ENCODE measurements at regions not wholly inside any gene's neighbourhood (a gene's known extent, or its start where the extent isn't known, plus 50 kb on each side); places are given as distances from the start of the nearest gene placed in this dataset.
"Not testable (repeated sequence)": the region's sequence is repeated elsewhere in the genome, so short reads cannot be mapped to it uniquely, and the experiment has no call there.

DNA sequence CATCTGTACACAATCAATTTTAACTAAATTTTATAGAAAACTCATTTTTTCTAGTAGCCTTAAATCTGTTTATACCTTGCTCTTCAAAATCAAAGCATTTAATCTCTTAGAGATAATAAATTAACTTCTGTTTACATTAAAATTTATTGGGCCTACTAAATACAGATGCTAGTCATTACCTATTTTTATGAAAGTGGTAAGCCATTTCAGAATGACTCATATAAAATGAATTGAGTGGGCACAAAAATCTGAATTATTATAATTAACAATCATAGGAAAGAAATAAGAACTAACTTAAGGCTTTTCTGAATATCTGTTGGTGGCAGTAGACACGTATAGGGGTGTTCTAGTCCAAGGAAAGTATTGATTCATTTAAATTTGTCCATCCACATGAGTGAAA lies 157.9 kb downstream of the KCNJ2 start:
- no peak for DNase-seq

DNA sequence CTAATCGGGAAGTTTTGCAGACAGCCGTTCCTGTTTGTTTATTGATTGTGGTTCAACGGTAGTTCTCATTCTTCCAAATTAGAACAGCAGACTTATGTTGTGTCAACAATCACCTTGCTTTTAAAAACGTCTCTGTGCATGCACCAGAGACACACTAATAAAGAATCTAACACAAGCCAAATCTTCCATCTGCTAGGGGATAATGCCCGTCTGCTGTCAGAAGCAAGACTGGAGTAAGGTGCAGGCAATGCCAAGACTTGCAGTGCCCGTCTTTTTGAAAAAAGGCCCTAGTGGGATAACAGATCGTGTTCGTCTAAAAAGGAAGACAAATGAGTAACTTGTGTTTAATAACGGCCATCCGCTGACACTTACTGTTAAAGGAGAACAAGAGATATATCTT lies 158.4 kb downstream of the KCNJ2 start:
- DNase-seq = no peak

DNA sequence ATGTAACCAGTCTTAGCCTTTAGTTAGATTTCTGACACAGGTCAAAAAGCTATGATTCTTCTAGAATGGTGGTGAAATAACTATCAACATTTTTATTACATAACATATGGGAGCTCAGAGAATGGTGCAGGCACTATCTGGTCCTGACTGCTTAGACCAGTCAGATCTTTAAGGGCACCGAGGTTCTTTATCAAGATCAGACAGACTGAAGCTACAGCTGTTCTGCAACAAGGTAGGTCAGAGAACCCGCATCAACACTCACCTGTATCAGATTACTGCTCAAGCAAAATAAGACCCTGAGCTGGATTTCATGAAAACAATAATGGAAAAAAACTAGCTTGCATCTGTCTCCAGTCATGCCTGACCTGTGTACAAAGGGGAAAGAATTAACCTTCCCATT lies 160.4 kb downstream of the KCNJ2 start:
- DNase-seq = no peak

DNA sequence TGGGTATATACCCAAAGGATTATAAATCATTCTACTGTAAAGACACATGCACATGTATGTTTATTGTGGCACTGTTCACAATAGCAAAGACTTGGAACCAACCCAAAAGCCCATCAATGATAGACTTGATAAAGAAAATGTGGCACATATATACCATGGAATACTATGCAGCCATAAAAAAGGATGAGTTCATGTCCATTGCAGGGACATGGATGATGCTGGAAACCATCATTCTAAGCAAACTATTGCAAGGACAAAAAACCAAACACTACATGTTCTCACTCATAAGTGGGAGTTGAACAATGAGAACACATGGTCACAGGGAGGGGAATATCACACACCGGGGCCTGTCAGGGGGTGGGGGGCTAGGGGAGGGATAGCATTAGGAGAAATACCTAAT lies 161.7 kb downstream of the KCNJ2 start:
- DNase-seq = not testable (repeated sequence)

DNA sequence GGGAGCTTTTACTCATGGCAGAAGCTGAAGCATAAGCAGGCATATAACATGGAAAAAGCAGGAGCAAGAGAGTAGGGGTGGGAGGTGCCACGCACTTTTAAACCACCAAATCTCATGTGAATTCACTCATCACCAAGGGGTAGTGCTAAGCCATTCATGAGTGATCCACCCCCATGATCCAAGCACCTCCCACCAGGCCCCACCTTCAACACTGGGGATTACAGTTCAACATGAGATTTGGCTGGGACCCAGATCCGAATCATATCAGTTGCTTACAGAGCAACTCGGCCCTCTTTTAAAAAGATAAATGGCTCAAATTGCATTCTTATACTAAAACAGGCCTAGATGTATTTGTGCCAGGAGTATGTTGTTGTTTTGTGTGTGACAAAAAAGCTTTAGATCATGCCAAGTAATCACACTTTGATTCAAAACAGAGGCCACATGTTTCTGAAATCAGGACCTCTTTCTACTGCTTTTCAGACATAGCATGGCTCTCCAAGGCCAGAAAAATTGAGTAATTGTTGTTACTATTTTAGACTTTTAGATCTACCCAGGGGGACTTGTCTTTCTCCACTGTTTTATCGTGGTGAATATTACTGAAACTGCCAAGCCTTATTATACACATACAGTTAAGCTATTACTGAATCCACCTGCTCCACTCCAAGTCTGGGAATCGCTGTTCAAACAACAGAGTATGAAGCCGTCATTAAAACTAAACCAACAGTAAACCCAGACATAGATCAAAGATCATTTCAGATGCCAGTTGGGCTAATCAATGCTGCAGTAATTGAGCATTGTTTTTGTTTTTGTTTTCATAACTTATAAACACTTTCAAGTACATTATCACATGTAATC lies 163.3 kb downstream of the KCNJ2 start:
- DNase-seq = no peak

DNA sequence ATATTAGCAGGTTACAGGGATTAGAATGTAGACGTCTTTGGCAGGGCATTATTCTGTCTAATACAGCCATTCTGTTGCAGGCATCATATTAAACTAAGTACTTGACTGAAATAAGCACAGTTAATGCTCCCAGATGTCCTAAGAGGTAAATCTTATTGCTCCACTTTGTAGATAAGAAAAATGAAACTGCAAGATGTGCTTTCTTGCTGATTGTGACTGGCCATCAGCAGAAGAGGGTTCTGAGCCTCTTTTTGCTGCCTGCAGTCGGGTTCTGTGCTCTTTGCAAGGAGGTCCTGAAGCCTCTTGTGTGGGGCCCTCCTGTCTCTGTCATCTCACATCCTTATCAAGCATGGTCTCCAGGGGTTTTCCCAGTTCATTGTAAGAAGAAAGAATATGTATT lies 167.1 kb downstream of the KCNJ2 start:
- no peak for DNase-seq

DNA sequence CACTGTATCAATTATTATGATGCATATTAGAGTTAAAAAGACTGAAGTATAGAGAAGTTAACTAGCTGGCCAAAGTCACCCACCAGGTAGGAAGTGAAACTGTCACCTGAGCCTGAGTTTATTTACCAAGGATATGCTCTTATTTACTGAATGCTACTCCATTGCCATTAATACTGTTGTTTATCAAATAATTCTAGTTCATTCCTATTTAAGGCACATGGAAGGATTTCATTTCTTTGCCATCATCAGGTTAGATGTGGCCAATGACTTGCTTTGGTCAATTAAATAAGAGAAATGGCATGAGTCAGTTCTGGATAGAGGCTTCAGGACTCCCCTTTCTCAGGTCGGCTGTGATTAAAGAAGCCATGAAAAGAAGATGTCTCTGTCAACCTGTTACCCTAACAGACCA lies 169.6 kb downstream of the KCNJ2 start:
- DNase-seq = no peak

DNA sequence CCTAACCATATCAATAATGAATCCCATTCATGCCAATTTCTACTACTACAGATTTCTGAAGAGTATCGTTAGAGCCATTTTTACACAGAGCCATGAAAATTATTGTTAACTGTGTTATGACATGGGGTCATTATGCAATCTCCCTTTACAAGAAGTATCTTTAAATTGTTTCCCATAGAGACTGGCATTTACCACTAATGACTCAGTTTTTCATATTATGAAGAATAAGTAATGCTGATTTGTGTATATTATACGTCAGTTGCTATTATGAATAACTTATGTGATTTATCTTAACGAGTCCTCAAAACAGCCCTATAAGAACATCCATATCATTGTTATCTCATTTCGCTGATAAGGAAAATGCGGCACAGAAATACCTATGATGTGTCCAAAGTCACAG lies 173.8 kb downstream of the KCNJ2 start:
- no peak for DNase-seq

DNA sequence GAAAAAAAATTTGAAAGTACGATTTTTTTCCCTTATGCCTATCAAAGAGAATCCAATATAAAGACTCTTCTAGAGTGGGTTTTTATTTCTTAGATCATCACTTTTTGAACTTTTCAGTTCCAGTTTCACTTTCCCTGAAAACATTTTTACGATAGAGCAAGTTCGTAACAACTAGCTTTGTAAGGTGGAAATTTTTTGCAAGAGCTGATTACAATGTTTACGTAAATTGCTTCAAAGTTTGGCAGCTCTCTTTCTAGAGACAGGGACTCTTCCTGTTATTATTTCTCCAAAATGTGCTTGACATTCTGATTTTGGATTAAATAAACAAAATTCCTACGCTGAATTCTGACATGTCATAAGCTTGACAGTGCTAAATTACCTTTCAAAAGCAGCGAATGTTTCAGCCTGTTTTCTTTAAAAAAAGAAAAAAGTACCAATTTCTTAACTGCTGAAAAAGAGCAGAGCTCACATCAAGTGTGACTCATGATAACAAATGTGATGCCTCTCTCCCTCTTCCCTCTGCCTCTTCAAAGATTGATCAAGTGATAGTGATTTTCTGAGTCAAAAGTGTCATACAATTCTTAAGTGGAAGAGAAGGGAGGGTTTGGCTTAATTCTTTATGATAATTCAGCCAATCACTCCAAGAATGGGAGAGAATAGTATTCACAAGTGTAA lies 175.2 kb downstream of the KCNJ2 start:
- DNase-seq = no peak

DNA sequence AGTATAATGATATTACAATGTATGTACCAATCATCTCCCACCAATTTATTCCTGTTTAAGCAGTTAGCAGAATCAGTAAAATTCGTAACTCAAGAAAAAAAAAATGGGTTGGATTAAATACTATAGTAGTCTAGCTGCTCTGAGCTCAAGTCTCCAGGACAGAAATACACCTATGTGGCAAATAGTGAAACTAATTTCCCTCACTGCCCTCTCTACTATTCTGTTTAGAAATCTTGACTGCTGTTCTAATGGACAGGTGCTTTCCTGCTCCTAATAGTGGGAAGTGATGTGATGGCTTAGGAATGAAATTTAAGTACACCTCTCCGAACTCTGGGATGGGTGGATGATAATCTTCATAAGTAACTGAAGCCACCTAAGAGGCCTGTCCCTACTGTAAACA lies 175.7 kb downstream of the KCNJ2 start:
- no peak for DNase-seq

DNA sequence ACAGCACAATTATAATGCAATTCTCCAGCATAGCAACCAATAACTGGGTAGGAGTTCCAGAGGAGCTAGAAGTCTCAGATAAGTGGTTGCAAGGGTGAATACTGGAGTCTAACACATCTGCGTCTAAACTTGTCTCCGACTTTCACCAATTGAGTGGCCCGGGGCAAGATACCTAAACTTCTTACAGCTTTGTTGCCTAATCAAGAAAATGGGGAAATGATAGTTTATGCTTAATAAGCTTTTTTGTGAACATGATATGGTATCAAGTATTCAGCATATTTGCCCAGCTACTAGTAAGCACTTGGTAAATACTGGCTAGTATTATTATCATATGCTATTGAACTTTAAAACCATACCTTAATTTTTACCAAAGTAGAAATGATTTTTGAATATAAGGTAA lies 183.5 kb downstream of the KCNJ2 start:
- no peak for DNase-seq

DNA sequence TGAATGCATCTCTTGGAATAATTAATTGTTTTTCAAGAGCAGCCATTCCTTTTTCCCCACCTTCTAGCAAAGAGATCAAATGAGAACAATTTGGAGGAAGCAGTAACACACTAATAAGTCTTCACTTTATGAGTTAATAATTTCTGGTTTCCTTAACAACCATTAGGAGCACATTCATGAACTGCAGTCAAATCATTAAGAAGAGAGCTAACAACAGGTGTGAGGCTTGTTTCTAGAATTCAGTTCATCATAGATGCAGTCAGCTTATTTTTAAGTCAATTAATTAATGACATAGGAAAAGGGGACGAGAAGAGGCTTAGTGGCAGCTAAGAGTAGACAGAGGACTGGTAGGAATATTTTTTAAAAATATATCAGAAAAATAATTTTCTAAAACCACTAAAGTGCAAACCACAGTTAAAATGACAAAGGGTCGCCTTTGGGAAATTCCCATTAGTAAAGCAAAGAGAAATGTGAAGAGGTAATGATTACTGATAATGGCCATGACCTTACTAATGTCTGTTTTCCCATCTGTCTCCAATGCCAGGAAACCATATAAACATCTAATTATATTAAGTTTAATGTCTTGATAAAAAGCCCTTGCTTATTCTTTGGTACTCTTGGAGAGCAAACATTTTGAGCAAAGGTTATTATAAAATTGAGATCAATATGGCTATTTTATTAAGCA lies 184.2 kb downstream of the KCNJ2 start:
- no peak for DNase-seq

DNA sequence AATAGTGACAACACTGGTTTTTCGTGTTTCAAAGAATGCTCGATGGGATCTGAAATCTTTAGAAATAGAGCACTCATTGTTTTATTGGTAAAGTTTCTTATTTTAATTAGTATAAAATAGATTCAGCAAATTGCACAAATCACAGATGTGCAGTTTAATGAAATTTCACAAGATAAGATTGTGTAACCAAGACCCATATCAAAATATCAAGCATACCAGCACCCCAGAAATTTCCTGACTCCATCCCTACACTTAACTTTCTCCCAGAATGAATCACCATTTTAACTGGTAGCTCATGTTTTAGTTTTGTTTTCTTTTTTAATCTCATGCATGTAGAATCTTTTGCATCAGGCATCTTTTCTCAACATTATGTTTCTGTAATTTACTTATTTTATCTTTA lies 185.9 kb downstream of the KCNJ2 start:
- DNase-seq = no peak

DNA sequence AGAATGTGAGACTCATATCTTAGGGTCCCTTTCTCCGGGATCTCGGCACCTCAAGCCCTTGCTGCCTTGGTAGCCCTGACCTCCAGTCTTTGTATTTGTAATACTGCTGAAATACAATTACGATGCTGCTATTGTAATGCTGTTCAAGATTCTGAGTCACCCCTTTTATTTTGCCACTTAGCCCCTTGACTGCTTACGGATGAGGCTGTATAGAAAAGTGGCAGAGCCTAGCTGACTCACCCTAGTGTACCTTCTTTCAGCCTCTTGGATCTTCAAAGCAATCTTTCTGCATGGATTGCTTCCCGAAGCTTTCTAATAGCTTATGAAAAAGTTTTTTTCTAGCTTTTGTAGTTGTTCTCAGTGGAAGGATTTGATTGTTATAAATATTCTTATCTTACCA lies 187.9 kb downstream of the KCNJ2 start:
- no peak for DNase-seq

DNA sequence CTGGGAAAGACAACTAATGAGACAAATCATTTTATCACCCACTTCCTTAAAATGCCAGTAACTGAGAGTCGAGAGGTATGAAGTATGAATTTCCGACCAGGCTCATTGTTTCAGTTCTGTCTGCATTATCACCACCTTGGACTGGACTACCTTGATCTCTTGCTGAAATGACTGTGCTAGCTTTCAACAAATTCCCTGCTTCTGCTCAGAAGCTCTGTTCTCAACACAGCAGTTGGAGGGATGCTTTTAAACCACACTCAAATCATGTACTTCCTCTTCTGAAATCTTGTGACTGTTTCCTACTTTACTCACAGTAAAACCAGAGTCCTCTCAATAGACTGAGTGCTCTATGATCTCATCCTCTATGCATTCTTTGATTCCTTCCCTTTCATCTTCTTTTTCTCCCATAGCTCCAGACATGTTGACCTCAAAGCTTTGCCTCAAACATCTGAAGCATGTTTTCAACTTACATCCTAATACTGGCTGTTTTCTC lies 195.8 kb downstream of the KCNJ2 start:
- no peak for DNase-seq

DNA sequence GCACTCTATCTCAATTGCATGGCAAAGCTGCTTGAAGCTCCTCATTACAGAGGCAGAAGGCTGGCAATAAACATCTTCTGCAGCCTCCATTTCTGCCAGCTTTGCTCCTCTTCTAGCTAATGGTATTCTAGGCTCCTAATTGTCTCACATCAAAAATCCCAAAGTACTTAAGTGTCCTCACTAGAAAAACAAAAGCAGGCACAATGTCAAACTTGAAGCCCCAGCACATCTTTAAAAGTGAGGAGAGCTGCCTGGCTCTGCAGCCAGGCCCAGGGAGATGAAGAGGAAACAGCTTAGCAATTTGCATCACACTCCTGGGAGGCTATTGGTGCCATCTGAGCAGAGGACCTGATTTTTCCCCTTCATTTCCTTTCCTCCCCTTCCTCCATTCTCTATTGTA lies 197.1 kb downstream of the KCNJ2 start:
- DNase-seq = no peak

DNA sequence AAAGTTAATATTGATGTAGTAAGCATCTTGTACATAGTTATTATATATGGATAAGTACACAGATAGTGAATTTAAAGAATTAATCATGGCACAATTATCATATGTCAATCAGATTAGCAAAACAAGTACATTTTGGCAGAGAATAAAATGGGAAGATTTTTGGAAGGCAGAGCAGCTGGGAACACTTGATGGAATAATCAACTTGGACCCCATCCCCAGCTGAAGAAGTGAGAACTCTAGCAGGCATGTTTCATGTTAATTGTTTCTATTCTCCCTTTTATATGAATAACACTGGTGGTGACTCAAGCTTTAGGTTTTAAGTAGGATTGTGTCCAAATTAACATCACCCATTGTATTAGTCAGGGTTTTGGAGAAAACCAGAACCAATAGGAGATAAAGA lies 198.7 kb downstream of the KCNJ2 start:
- no peak for DNase-seq

DNA sequence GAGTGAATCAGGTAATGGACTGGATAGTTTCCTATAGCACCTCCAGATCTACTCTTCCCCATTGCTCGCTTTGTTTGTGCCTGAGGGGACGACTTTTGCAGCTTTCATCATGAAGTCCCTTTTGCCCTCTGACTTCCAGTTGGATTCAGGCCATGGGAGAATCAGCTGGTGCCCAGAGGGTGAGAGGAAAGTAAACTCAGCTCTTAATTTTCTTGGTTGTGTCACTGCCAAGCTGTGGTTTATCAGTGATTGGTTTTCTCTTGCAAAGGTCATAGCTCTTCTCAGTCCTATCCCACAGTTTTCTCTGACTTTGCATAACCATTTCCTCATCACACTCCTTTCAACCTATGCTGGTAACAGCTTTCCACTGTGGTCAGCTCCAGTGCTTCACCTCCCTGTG lies 200.1 kb downstream of the KCNJ2 start:
- no peak for DNase-seq

DNA sequence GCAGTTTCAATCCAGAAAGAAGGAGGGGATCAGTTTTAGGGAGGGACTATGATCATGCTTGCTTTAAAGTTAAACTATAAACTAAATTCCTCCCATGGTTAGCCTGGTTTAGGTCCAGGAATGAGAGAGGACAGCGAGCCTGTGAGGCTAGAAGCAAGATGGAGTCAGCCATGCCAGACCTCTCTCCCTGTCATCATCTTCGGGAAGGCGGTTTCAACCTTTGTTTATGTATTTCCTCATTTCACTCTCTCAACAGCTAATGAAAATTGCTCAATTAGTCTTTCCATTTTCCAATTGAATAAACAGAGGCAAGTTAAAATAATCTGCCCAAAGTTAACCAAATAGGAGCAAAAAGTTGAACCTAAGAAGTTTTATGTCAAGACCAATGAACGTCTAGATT lies 201.5 kb downstream of the KCNJ2 start:
- no peak for DNase-seq

DNA sequence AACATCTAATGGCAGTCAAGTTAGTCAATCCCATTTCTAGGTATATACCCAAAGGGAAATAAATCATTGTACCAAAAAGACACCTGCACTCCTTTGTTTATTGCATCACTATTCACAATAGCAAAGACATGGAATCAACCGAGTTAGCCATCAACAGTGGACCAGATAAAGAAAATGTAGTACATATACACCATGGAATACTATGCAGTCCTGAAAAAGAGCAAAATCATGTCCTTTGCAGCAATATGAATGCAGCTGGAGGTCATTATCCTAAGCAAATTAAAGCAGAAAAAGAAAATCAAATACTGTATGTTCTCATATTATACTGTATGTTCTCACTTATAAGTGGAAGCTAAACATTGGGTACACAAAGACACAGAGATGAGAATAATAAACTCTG lies 204.0 kb downstream of the KCNJ2 start:
- no peak for DNase-seq

DNA sequence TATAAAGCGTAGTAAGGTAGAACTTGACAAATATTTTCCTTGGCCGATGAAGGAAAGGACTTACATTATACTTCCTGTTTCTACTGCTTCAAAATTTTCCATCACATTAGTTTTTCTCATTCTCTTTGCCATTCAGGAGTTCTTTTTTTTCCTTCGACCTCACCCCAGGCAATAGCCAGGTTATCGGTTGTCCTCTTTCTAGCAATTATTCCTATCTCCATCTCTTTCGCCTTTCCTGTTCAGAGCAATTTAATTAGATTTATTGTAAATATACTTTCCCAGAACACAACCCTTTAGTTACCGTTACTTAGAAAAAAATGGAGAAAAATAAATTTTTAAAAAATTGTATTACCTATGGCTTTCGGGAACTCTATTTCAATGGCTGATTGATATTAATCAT lies 205.2 kb downstream of the KCNJ2 start:
- DNase-seq = no peak

DNA sequence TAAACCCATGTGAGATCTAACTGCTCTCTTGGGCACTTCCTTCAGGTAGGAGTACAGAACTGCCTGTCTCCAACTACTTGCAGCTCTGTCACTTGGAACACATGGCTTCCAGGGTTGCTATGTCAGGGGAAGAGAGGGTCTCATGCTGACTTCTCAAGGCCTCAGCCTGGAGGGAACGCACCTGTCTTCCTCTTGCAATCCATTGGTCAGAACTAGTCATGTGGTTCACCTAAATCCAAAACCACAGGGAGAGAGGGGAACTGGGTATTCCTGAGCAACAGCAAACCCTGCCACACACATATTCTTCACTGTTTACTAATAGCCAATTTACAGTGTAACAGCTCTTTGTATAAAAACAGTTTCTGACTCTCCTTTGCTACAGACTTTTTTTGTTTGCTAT lies 206.1 kb downstream of the KCNJ2 start:
- no peak for DNase-seq

DNA sequence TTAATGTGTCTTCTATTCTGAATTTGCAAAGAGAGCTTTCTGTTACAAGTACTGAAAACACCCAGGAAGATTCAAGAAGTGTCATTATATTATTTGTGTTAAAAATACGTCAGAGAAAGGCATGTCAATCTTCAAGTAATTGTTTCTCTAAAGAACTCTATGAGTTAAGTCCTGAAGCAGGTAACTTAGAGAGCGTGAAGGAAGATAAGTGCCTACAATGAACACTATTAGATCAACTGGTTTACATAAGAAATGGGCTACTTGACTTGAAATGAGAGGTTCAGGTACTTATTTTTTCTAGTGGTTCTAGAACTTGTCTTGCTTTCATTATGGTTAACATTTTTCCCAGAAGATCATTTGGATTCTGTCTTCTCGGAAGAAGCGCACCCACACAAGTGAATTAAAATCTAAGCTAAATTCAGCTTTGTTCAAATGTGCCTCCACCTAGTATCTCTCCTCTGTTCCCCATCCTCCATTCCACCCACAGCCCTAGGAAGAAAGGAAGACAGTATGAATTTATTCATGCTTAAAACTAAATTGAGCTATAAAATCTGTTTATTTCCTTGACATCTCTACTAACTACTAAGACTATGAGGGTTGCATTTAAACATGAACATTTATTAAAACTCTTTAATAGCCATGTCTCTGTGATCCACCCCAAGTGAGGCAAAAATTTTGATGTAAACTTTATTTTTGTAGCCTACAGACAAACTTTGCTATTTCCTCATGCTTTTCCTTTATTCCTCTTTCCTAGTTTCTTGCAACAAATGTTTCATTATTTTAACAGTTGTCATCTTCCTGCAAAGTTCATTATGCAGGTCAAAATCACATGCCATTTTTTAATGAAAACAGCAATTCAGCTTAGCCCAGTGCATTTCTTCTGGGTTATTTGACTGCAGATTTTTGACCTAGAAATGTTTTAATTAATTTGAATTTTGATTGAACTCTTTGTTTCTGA lies 206.8 kb downstream of the KCNJ2 start:
- DNase-seq = no peak
